GM19023 (cell line): ENCODE measurements at regions not wholly inside any gene's neighbourhood (a gene's known extent, or its start where the extent isn't known, plus 50 kb on each side); places are given as distances from the start of the nearest gene placed in this dataset.
"Not testable (repeated sequence)": the region's sequence is repeated elsewhere in the genome, so short reads cannot be mapped to it uniquely, and the experiment has no call there.

Experiments used
- ATAC-seq: cut with Tn5 transposase; IDR thresholded peaks from one replicate; pipeline ENCODE4 v1.9.1; 2021; ENCODE audit warnings: mild to moderate bottlenecking, moderate library complexity; ENCODE audit not compliant: unreplicated experiment

DNA sequence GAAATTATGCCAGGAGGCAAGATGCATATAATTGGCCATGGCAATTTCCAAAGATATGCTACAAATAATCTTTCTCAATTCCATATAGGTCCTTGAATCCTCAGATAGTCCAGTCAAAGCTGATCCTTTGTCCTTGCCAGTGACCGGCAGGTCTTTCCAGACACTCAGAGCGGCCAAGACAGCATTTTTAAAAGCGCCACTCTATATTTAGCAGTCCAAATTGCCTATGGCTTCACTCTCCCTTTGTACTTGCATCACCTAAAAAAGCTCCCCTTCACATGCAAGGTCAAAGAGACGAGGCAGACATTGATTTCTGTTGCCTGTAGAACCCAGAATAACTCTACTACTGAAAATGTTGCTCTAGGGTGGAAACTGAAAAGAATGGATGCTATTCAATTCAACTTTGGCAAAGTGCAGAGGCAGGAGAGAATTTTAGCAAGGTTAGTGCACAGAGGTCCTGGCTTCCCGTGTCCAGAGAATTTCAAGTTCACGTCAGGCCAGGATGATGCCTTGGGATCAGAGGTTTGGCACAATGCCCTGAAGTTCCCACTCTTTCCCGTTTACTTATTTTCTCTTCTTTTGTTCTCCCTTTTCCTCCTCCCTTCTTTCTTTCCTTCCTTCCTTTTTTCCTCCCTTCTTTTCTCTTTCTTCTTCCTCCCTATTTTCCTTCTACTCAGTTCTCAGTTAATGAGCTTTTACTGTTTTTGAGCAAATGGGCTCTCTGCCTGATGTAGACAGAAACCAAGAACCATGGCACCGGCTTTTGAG, 108.5 kb downstream of the KCNK1 start:
- ATAC-seq = no peak

DNA sequence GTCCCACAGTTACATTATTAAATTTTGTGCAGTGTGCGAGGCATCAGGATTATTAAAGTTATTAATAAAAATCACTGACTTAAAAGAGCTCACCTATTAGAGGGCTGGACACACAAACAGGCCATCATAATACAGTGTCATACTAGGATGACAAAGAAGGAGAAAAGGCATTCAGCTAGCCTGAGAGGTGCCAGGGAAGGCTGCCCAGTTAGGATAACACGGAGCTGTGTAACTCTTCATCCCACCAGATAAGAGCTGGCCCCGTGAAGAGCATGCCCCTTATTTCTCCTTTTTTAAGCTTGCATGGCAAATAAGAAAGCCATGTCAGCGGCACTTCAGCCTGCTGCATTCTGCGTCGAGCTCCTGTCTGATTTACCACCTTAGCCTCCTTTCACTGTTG, 109.5 kb downstream of the KCNK1 start:
- no peak for ATAC-seq

DNA sequence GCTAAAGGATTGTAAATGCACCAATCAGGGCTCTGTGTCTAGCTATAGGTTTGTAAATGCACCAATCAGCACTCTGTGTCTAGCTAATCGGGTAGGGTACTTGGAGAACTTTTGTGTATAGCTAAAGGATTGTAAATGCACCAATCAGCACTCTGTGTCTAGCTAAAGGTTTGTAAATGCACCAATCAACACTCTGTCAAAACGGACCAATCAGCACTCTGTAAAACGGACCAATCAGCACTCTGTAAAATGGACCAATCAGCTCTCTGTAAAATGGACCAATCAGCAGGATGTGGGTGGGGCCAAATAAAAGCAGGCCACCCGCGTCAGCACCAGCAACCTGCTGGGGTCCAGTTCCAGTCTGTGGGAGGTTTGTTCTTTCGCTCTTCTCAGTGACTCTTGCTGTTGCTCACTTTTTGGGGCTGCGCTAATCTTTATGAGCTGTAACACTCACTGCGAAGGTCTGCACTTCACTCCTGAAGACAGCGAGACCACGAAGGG, 110.3 kb downstream of the KCNK1 start:
- ATAC-seq = not testable (repeated sequence)

DNA sequence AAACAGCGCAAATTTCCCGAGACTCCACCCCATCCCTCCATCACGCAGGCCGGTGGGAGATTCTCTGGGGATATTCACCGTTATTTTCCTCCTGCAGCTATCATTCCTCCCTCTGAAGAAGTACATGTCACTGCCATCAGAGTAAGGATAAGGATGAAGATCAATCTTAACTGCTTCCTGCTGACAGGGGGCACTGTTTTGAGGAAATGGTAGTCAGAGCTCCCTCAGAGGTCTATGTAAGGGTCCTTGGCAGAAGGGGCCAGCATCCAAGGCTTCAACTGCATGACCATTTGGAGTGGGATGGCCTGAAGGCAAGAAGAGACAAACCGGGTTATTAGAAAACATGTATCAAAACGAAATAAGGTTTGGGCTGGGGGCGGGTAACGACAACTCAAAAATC, 111.5 kb downstream of the KCNK1 start:
- no peak for ATAC-seq

DNA sequence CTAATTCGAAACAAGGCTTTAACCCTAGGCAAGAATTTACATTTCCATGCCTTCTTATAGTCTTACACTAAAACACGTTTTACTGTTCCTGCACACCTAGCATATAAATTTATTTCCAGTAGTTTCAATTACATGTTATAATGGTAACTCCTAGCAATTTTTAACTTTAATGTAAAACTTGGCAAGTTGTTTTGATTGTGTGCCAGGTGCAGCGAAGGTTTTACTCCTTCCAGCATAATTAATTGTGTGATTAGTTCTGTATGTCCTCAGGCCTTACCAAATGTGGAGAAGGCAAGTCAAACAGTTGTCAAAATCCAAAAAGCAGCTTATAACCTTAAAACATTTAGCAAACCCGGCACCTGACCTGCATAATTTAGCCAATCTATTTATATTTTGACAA, 114.8 kb downstream of the KCNK1 start:
- no peak for ATAC-seq

DNA sequence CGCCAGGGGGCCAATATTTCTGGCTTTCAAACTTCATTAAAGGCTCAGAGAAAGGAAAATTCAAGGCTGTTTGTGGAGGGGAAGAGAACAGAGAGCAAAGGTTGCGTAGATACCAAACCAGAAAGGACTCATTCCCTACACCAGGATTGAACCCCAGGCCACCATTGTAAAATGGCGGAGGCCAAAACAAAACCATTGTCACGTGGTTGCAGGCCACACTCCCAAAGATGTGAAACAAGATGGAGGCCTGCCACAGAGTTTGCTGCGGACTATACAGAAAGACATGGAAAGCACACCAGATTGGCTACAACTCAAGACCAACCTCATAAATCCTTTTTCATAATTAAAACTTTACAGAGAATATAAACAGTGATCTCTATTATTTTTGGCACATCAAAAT, 116.5 kb downstream of the KCNK1 start:
- ATAC-seq = no peak

DNA sequence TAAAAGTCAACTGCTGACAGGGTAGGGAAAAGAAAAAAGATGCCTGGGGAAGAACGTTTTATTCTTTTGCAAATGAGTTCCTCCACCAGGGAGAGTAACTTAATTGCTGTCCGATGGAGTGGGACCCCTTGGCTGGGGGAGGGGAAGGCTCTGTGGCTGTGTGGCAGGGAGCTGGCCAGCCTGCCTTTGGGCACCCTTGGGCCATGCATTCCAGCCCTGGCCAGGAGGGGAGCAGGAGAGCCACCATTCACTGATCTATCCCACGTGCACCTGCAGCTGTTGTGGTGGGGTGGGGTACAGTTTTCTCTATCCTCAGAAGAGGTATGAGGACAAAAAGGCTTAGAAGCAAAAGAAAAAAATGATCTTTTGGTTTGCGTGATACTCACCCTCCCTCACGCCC, 116.9 kb downstream of the KCNK1 start:
- no peak for ATAC-seq

DNA sequence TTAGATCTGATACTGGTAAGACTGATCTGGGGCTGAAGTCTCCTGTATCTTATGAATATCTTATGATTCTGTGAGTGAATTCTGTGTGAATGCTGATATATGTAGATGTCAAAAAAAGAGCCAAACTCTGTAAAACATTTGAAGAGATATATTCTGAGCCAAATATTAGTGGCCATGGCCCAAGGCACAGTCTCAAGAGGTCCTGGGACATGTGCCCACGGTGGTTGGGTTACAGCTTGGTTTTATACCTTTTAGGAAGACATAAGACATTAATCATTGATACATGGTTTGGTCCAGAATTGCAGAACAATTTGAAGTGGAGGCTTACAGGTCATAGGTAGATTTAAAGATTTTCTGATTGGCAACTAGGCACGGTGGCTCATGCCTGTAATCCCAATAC, 118.3 kb downstream of the KCNK1 start:
- ATAC-seq = no peak

DNA sequence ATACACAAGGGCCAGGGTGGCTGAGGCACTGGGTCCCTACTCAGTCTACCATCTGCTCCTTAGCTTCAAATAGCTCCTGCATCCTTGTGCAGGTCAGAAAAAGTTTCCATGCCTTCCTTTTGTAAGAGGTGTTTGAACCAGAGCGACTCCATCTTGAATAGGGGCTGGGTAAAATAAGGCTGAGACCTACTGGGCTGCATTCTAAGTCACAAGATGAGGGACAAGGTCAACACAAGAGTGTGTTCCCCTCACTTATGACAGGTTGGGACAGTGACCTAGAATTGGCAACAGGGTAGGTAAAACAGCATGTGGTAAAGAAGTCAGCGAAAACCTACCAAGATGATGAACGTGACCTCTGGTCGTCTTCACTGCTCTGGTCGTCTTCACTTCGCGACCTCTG, 120.5 kb downstream of the KCNK1 start:
- no peak for ATAC-seq

DNA sequence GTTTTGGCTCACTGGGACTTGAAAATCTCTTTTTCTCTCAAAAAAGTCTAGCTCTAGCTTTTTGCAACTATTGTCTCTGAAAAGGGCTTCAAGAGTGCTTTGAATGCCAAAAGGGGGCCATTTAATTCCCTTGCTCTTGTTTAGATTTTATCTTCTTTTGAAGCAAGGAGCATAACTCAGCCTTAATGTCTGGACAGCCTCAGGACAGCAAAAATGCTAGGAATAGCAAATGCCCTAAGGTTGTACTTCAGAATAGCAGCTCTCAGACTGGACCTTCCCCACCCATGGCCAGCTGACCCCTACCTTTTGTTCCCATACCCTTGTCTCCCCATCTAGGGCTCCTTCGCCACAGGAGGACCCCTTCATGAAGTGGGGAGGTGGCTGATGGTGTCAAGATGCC, 121.4 kb downstream of the KCNK1 start:
- no peak for ATAC-seq

DNA sequence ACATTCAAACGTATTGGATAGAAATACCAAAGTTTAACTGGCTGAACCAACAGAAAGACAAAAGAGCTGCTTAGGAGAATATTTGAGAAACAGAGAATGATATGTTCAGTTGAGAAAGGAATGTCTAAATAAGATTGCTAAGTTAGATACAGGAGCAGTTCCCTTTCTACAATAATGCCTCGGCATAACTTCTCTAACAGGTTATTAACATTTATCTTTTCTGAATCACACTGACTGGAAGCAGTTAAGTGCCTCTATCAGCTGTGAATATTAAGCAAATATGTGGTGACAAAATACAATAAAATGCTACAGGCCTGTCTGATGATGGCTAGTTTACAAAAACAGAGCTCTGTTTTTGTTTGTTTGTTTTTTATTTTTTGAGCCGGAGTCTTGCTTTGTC, 121.9 kb downstream of the KCNK1 start:
- no peak for ATAC-seq

DNA sequence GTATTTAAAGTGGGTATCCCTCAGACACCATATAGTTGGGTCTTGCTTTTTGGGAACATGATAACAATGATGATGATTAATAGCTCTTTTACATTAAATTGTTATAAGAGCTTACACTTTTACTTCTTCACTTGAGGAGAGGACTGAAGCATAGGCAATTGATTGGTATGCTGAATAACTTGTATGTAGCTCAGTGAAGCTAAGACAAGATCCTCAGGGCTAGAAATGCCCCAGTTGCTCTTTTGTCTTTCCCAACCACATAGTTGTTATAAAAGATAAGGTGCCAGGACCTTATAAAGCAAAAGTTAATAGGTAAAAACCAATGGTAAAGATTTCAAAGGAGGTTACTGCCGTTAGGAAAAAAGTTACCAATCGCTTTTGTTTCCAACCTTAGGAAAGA, 123.4 kb downstream of the KCNK1 start:
- ATAC-seq = no peak

DNA sequence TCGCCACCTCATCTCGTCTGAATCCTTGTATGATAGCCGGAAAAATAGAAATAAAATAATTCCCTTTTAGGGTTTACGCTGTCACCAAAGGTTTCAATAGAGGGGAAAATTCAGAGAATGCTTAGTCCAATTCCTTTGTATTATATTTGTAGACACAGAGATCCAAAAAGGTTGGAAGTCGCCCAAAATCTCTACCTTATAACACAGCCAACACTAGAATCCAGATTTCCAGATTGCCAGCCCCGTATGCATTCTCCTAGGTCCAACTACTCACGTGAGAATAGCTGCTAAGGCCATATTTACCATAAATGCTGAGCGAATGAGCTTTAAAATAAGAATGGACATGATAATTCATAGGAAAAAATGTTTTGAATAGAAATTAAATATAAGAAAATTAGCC, 124.5 kb downstream of the KCNK1 start:
- no peak for ATAC-seq

DNA sequence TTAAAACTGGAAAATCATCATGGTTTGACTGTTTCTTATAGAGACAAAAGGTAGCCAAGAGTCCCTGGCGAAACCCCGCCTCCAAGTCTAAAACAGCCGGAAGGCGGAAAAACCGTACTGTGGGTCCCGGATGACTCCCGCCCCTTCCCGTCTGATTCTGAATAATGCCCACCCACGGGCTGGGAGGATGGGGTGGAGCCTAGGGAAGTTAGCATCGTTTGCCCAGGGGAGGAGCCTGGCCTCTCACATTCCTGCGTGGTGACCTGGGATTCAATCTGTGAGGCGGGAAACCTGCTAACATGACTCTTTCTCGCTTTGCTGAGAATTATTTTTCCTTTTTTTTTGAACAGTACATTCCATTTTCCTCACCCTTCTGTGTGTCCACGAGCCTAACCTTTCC, 124.9 kb downstream of the KCNK1 start:
- no peak for ATAC-seq

DNA sequence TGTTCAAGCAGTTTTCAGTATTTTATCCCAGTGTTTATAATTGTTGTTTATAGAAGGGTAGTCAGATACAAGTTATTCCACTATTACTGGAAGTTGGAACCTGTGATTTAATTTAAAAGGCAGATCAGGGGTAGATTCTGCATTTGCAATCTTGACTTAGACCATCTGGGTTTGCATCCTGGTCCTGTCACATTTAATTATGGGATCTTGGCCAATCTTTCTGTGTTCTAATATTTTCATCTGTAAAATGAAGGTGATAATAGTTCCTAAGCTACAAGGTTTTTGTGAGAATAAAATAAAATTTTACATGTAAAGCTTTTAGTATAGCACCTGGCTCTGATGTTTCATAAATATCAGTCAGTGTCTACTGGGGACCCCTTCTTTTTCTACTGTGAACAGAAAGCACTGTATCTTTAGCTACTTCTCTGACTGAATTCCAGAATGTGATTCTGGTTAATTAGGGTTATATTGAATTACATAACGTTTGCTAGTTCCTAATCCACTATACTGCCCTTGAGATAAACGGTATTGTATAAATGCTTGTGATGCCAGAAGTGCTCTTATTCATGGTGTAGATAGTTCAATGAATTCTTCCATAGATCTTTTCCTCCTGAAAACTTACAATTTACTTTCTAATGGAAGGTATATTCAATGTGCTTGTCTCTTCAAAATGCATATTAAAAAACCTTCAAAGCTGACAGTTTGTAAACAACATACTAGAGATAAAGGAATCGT, 131.0 kb downstream of the KCNK1 start:
- ATAC-seq = no peak

DNA sequence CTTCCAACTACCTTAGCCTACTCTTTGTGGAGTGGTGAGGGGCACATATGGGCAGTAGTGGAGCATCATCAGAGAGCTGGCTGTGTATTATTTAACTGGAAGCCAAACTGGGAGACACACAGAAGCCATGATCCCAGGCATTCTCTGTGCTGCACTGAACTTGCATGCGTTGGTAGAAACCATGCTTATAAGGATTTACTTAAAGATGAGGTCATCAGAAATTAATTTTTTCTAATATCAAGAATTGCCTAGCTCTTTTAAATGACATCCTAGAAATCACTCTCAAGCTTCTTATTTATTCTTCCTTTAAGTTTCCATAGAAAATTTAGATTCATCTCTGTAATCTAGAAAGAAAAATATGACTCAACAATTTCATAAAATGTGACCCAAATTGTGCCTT, 136.2 kb downstream of the KCNK1 start:
- no peak for ATAC-seq

DNA sequence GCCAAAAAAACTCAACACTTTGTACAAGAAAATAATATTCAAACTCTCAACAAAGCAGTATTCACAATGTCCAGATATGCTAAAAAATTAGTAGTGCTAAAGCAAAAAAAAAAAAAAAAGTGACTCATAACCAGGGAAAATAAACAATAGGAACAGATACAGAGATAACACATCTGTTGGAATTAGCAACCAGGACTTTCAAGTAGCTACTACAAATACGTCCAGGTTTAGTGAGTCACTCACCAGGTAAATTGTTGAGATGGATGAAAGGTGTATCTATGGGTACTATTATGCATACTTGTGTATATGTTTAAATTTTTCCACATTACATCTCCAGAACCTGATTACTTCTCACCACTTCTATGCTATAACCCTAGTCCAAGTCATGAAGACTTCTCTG, 144.8 kb upstream of the SLC35F3 start:
- no peak for ATAC-seq

DNA sequence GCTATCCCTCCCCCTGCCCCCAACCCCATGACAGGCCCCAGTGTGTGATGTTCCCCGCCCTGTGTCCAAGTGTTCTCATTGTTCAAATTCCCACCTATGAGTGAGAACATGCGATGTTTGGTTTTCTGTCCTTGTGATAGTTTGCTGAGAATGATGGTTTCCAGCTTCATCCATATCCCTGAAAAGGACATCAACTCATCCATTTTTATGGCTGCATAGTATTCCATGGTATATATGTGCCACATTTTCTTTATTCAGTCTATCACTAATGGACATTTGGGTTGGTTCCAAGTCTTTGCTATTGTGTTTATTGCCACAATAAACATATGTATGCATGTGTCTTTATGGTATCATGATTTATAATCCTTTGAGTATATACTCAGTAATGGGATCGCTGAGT, 140.2 kb upstream of the SLC35F3 start:
- ATAC-seq = not testable (repeated sequence)

DNA sequence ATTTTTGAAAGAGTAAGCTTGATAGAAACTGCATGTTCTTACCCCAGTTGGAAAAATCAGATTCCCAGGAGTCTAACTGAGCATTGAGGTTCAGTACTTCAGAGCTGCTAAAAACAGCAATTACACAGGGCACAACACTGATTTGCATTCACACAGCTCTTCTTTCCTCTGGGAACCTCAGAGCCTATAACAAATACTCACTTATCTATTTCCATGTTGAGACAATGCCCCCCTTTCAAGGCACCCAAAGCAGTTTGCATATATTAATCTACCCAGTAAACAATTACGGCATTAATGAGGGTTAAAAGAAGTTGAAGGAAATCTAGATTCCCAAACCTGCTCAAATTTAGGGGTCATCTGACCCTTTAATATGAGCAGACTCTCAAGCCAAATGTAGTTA, 126.9 kb upstream of the SLC35F3 start:
- no peak for ATAC-seq

DNA sequence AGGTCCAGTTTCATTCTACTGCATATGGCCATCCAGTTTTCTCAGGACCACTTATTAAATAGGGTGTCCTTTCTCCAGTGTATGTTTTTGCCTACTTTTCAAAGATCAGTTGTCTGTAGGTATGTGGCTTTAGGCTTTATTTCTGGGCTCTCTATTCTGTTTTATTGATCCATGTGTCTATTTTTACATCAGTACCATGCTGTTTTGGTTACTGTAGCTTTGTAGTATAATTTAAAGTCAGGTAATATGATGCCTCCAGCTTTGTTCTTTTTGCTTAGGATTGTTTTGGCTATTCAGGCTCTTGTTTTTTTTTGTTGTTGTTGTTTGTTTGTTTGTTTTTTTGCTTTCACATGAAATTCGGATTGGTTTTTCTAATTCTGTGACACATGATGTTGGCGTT, 124.4 kb upstream of the SLC35F3 start:
- ATAC-seq = no peak

DNA sequence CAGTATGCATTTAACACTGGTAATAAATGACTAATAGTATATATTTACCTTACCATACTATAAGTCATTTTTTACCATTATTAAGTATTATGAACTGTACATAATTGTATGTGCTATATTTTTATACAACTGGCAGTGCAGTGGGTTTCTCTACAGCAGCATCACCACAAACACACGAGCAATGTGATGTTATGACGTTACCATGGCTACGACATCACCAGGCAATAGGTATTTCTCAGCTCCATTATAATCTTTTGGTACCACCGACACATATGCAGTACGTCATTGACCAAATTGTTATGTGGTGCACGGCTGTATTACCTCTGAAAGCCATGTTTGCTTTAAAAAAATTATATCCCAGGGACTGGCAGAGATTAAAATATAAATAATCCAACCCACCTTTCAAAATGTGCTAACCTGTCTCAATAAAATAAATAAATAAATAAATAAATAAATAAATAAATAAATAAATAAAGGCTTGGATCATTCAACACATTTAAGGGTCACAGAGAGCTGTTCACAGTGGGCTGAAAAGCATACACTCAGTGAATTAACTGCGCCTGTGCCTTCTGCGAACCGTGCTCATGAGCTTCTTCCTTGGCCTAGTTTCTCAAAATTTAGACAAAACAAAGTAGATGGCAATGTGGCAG, 121.4 kb upstream of the SLC35F3 start:
- ATAC-seq = no peak

DNA sequence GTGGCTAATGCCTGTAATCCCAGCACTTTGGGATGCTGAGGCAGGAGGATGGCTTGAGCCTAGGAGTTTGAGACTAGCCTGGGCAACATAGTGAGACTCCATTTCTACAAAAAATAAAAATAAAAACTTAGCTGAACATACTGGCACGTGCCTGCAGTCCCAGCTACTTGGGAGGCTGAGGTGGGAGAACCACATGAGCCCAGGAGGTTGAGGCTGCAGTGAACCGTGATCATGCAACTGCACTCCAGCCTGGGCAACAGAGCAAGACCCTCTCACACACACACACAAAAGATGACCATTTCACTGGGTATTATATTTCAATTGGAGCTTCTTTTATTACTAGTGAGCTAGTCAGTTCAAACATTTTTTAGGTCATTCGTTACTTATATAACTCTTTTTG, 116.9 kb upstream of the SLC35F3 start:
- no peak for ATAC-seq
